ENCODE measurements at regions not wholly inside any gene's neighbourhood (a gene's known extent, or its start where the extent isn't known, plus 50 kb on each side); places are given as distances from the start of the nearest gene placed in this dataset.
A peak's percentile ranks its signal among the peaks of the same experiment; 100 is the strongest.

- no peaks in the 10 kb centered on the region for H3K9me3 ChIP-seq
- H3K27me3 ChIP-seq: no peaks in the 10 kb centered on the region
- H3K36me3 ChIP-seq: no peaks in the 10 kb centered on the region
- H3K27ac ChIP-seq: no peak overlapping the region
- peaks cover 6% of the 10 kb centered on the region for H3K4me1 ChIP-seq
- TF ChIP-seq CTCF (IDR thresholded peaks at IDR 0.05): no peak
- DNase-seq: no peak
- no peak for ATAC-seq
- intact Hi-C loops (cut with DNase I): no loop called here
- no peak overlapping the region for H3K4me3 ChIP-seq
These were observed 187.3 kb upstream of the MCHR2 start for GRCh38 chr6:100181309-100181708.

GRCh38 chr6:100179576-100179975, 185.6 kb upstream of the MCHR2 start:
- H3K4me3 ChIP-seq: no peak overlapping the region
- ATAC-seq: no peak

GRCh38 chr6:100177956-100178355, 183.9 kb upstream of the MCHR2 start:
- TF ChIP-seq CTCF (IDR thresholded peaks at IDR 0.05): no peak
- H3K9me3 ChIP-seq: no peaks in the 10 kb centered on the region
- no peak for DNase-seq
- no peak overlapping the region for H3K27ac ChIP-seq
- intact Hi-C loops (cut with DNase I): no loop called here
- no peaks in the 10 kb centered on the region for H3K36me3 ChIP-seq
- no peaks in the 10 kb centered on the region for H3K27me3 ChIP-seq
- peaks cover 9% of the 10 kb centered on the region for H3K4me1 ChIP-seq
- ATAC-seq: peak; percentile 58
- no peak overlapping the region for H3K4me3 ChIP-seq

More at GRCh38 chr6:100179576-100179975, 185.6 kb upstream of the MCHR2 start:
- intact Hi-C loops (cut with DNase I): no loop called here
- Histone ChIP-seq H3K27me3 (no peaks in the 10 kb centered on the region), H3K36me3 (no peaks in the 10 kb centered on the region), H3K27ac (no peak overlapping the region), H3K4me1 (peaks cover 9% of the 10 kb centered on the region), H3K9me3 (no peaks in the 10 kb centered on the region)
- no peak for DNase-seq
- TF ChIP-seq CTCF (IDR thresholded peaks at IDR 0.05): no peak

GRCh38 chr6:100176951-100177710, 183.1 kb upstream of the MCHR2 start:
- no peak overlapping the region for H3K4me3 ChIP-seq
- no peak for TF ChIP-seq CTCF (IDR thresholded peaks at IDR 0.05)
- DNase-seq (no peak), ATAC-seq (no peak)
- H3K9me3 ChIP-seq: no peaks in the 10 kb centered on the region
- H3K27me3 ChIP-seq: no peaks in the 10 kb centered on the region
- H3K36me3 ChIP-seq: no peaks in the 10 kb centered on the region
- intact Hi-C loops (cut with DNase I): no loop called here
- H3K27ac ChIP-seq: no peak overlapping the region
- H3K4me1 ChIP-seq: peaks cover 9% of the 10 kb centered on the region

GRCh38 chr6:100176311-100176950, 182.4 kb upstream of the MCHR2 start:
- ATAC-seq (peak; percentile 30), DNase-seq (no peak)
- peak; percentile 20 for TF ChIP-seq CTCF (IDR thresholded peaks at IDR 0.05)
- Histone ChIP-seq H3K4me3 (no peak overlapping the region), H3K27me3 (no peaks in the 10 kb centered on the region), H3K36me3 (no peaks in the 10 kb centered on the region), H3K9me3 (no peaks in the 10 kb centered on the region), H3K27ac (no peak overlapping the region), H3K4me1 (peaks cover 9% of the 10 kb centered on the region)
- intact Hi-C loops (cut with DNase I): no loop called here
